Adipocyte (in vitro differentiated cells): ENCODE measurements at regions not wholly inside any gene's neighbourhood (a gene's known extent, or its start where the extent isn't known, plus 50 kb on each side); places are given as distances from the start of the nearest gene placed in this dataset.
A peak's percentile ranks its signal among the peaks of the same experiment; 100 is the strongest.

Experiments
- DNase-seq: peaks from one replicate; pipeline ENCODE4 v3.0.0-alpha.2; 2015; ENCODE audit warnings: low read depth
- H3K27me3 ChIP-seq: replicated peaks from 2 replicates; pipeline ENCODE4 v1.7.0; 2013; ENCODE audit warnings: mild to moderate bottlenecking, low read length, moderate library complexity; ENCODE audit not compliant: control insufficient read depth, insufficient read depth
- H3K36me3 ChIP-seq: 2 replicates; pipeline ENCODE4 v1.7.0; 2013; ENCODE audit warnings: low read length, mild to moderate bottlenecking, moderate library complexity; ENCODE audit not compliant: control insufficient read depth, insufficient read depth, severe bottlenecking
- H3K4me1 ChIP-seq: 2 replicates; pipeline ENCODE4 v1.7.0; 2013; ENCODE audit warnings: mild to moderate bottlenecking, low read length, moderate library complexity; ENCODE audit not compliant: control insufficient read depth, insufficient read depth
- H3K4me3 ChIP-seq: 2 replicates; pipeline ENCODE4 v1.7.0; 2013; ENCODE audit warnings: mild to moderate bottlenecking, low read length, moderate library complexity
- H3K9ac ChIP-seq: 2 replicates; pipeline ENCODE4 v1.7.0; 2013; ENCODE audit warnings: mild to moderate bottlenecking, low read length, moderate library complexity
- H3K9me3 ChIP-seq: 2 replicates; pipeline ENCODE4 v1.7.0; 2013; ENCODE audit warnings: mild to moderate bottlenecking, low read length, moderate library complexity; ENCODE audit not compliant: control insufficient read depth

GRCh38 chr7:67450171-67450570 lies 453.5 kb downstream of the TYW1 start:
- Histone ChIP-seq H3K27me3 (peaks cover 6% of the 10 kb centered on the region), H3K9ac (no peak overlapping the region), H3K9me3 (peaks cover 5% of the 10 kb centered on the region), H3K4me1 (no peaks in the 10 kb centered on the region), H3K4me3 (no peak overlapping the region), H3K36me3 (no peaks in the 10 kb centered on the region)
- DNase-seq = no peak

GRCh38 chr7:67451306-67451705 lies 454.7 kb downstream of the TYW1 start:
- Histone ChIP-seq H3K4me3 (no peak overlapping the region), H3K9me3 (peaks cover 5% of the 10 kb centered on the region), H3K9ac (no peak overlapping the region), H3K27me3 (peaks cover 10% of the 10 kb centered on the region), H3K36me3 (no peaks in the 10 kb centered on the region), H3K4me1 (no peaks in the 10 kb centered on the region)
- no peak for DNase-seq

GRCh38 chr7:67452516-67453026 lies 455.9 kb downstream of the TYW1 start:
- no peaks in the 10 kb centered on the region for H3K9me3 ChIP-seq
- DNase-seq = no peak
- no peak overlapping the region for H3K4me3 ChIP-seq
- no peaks in the 10 kb centered on the region for H3K36me3 ChIP-seq
- peaks cover 14% of the 10 kb centered on the region for H3K27me3 ChIP-seq
- H3K9ac ChIP-seq = no peak overlapping the region
- no peaks in the 10 kb centered on the region for H3K4me1 ChIP-seq

GRCh38 chr7:67453580-67454380 lies 457.1 kb downstream of the TYW1 start:
- Histone ChIP-seq H3K4me1 (no peaks in the 10 kb centered on the region), H3K9ac (no peak overlapping the region), H3K4me3 (no peak overlapping the region), H3K36me3 (no peaks in the 10 kb centered on the region), H3K9me3 (no peaks in the 10 kb centered on the region), H3K27me3 (peaks cover 20% of the 10 kb centered on the region)
- DNase-seq = no peak

- H3K9me3 ChIP-seq = no peaks in the 10 kb centered on the region
- H3K9ac ChIP-seq = no peak overlapping the region
- H3K4me1 ChIP-seq = no peaks in the 10 kb centered on the region
- H3K4me3 ChIP-seq = no peak overlapping the region
- H3K27me3 ChIP-seq = peaks cover 21% of the 10 kb centered on the region
- no peak for DNase-seq
- H3K36me3 ChIP-seq = no peaks in the 10 kb centered on the region
These were observed 458.9 kb downstream of the TYW1 start for GRCh38 chr7:67455508-67455907.

- Histone ChIP-seq H3K4me1 (no peaks in the 10 kb centered on the region), H3K27me3 (peaks cover 21% of the 10 kb centered on the region)
These were observed 466.2 kb downstream of the TYW1 start for GRCh38 chr7:67462781-67463191.

GRCh38 chr7:67463316-67463715 lies 466.7 kb downstream of the TYW1 start:
- Histone ChIP-seq H3K9ac (no peak overlapping the region), H3K27me3 (peaks cover 20% of the 10 kb centered on the region), H3K4me1 (no peaks in the 10 kb centered on the region), H3K9me3 (peaks cover 18% of the 10 kb centered on the region), H3K36me3 (no peaks in the 10 kb centered on the region), H3K4me3 (no peak overlapping the region)
- no peak for DNase-seq

More at GRCh38 chr7:67462781-67463191, 466.2 kb downstream of the TYW1 start:
- Histone ChIP-seq H3K4me3 (no peak overlapping the region), H3K36me3 (no peaks in the 10 kb centered on the region), H3K9ac (no peak overlapping the region), H3K9me3 (peaks cover 18% of the 10 kb centered on the region)
- peak; percentile 22 for DNase-seq

GRCh38 chr7:67463983-67464382 lies 467.4 kb downstream of the TYW1 start:
- H3K27me3 ChIP-seq = peaks cover 14% of the 10 kb centered on the region
- H3K36me3 ChIP-seq = no peaks in the 10 kb centered on the region
- DNase-seq = no peak
- no peak overlapping the region for H3K9ac ChIP-seq
- no peak overlapping the region for H3K4me3 ChIP-seq
- H3K4me1 ChIP-seq = no peaks in the 10 kb centered on the region
- peaks cover 18% of the 10 kb centered on the region for H3K9me3 ChIP-seq

- H3K36me3 ChIP-seq = no peaks in the 10 kb centered on the region
- peaks cover 18% of the 10 kb centered on the region for H3K9me3 ChIP-seq
- no peak overlapping the region for H3K4me3 ChIP-seq
- no peak overlapping the region for H3K9ac ChIP-seq
- H3K27me3 ChIP-seq = peaks cover 10% of the 10 kb centered on the region
- no peak for DNase-seq
- no peaks in the 10 kb centered on the region for H3K4me1 ChIP-seq
These were observed 469.5 kb downstream of the TYW1 start for GRCh38 chr7:67466109-67466508.

GRCh38 chr7:67470256-67470751 lies 473.7 kb downstream of the TYW1 start:
- DNase-seq = peak; percentile 23
- H3K9ac ChIP-seq = no peak overlapping the region
- no peak overlapping the region for H3K4me3 ChIP-seq
- H3K9me3 ChIP-seq = peaks cover 5% of the 10 kb centered on the region
- H3K27me3 ChIP-seq = no peaks in the 10 kb centered on the region
- H3K4me1 ChIP-seq = no peaks in the 10 kb centered on the region
- no peaks in the 10 kb centered on the region for H3K36me3 ChIP-seq

GRCh38 chr7:67475293-67475692 lies 478.7 kb downstream of the TYW1 start:
- peaks cover 7% of the 10 kb centered on the region for H3K27me3 ChIP-seq
- no peak for DNase-seq
- H3K36me3 ChIP-seq = no peaks in the 10 kb centered on the region
- H3K4me1 ChIP-seq = no peaks in the 10 kb centered on the region
- no peak overlapping the region for H3K4me3 ChIP-seq
- no peaks in the 10 kb centered on the region for H3K9me3 ChIP-seq
- no peak overlapping the region for H3K9ac ChIP-seq
